ENCODE measurements at regions not wholly inside any gene's neighbourhood (a gene's known extent, or its start where the extent isn't known, plus 50 kb on each side); places are given as distances from the start of the nearest gene placed in this dataset.
A peak's percentile ranks its signal among the peaks of the same experiment; 100 is the strongest.

DNA sequence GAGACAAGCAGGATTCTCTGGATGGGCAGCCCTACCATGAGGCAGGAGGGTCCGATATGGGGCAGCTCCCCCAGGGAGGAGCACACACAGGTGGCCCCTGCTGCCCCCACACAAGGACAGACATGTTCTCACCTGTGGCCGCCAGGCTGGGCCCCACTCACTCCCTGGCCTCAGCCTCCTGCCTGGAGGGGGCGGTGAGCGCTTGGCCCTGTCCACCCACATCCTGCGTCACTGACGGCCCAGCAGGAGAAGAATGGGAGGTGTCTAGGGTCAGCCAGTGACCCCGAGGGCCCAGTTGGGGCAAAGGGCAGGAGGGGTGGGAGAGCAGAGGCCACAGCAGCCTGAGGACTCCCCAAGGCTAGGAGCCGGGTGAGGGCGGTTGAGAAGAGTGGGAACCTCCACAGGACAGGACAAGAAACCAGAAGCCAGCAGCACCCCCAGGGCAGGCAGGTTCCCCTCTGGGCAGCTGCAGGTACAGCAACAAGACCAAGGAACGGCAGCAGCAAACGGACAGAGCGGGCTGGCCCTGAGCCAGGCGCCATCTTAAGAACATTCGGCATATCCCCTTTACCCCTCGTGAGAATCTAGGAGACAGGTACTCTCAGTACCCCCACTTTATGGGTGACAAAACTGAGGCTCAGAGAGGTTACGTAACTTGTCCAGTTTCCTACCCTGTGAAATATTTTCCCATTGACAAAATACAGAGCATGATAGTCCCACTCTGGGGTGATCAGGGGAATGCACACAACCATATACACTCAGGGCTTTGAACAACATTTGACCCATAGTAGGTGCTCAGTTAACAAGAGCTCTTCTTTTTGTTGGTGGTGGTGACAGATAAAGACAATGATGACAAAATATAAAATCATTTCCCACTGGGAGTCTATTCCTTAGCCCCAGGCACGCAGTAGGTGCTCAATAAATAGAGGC is 74.3 kb downstream of the NCOR2 start:
- H4K20me1 ChIP-seq (ENCODE audit: control insufficient read depth, insufficient read depth, insufficient read length): no peaks in the 10 kb centered on the region
- DNase-seq: no peak
- WGBS (ENCODE audit: extremely low coverage, insufficient read length, low lambda C conversion rate): no CpG with 5 or more reads among the region's 17 CpGs

More for the DNA sequence above, 74.3 kb downstream of the NCOR2 start:
- Histone ChIP-seq H2BK120ac (ENCODE audit: low read depth, low read length, poor library complexity, severe bottlenecking) (no peak overlapping the region), H3K4me2 (ENCODE audit: insufficient read depth, insufficient read length, low read length) (no peak overlapping the region), H3K4me1 (ENCODE audit: insufficient read depth, low read length) (no peaks in the 10 kb centered on the region; the same call in 1 of the 2 replicates), H3K79me1 (ENCODE audit: insufficient read depth, low read depth, low read length, poor library complexity, severe bottlenecking) (peaks cover 10% of the 10 kb centered on the region), H4K91ac (ENCODE audit: insufficient read length, low read depth, low read length) (no peak overlapping the region), H3K4ac (ENCODE audit: low read depth, low read length) (no peak overlapping the region), H3K27ac (ENCODE audit: insufficient read length, low read depth, low read length) (no peak overlapping the region), H4K8ac (replicated peaks; ENCODE audit: insufficient read length, low read depth, low read length) (no peak overlapping the region), H2BK12ac (ENCODE audit: insufficient read length, low read depth, low read length) (no peak overlapping the region), H3K23ac (ENCODE audit: insufficient read length, low read depth, low read length) (no peak overlapping the region), H3K56ac (ENCODE audit: insufficient read length, low read depth, low read length) (no peak overlapping the region), H3K18ac (ENCODE audit: insufficient read length, low read depth, low read length) (peak overlapping the region; percentile 3), H3K9ac (ENCODE audit: extremely low read depth, insufficient read length, low read length) (no peak overlapping the region), H2AK5ac (ENCODE audit: insufficient read length, low read length) (no peak overlapping the region), H2BK20ac (ENCODE audit: low read depth, low read length, poor library complexity, severe bottlenecking) (no peak overlapping the region), H3K14ac (ENCODE audit: insufficient read depth, low read length) (no peak overlapping the region; the same call in 1 of the 2 replicates), H3K23me2 (ENCODE audit: insufficient read length, low read depth, low read length, poor library complexity, severe bottlenecking) (no peaks in the 10 kb centered on the region), H2BK15ac (ENCODE audit: low read depth, low read length) (no peak overlapping the region), H3K79me2 (ENCODE audit: insufficient read depth, low read length) (peaks cover 19% of the 10 kb centered on the region; the same call in 1 of the 2 replicates), H3K27me3 (ENCODE audit: insufficient read depth, low read length) (no peaks in the 10 kb centered on the region), H2BK5ac (ENCODE audit: insufficient read length, low read length) (no peak overlapping the region), H2AFZ (ENCODE audit: low read length) (no peak overlapping the region), H4K5ac (ENCODE audit: insufficient read length, low read depth, low read length) (no peak overlapping the region), H3K9me3 (ENCODE audit: control insufficient read depth, low read depth, low read length) (no peaks in the 10 kb centered on the region), H3T11ph (ENCODE audit: low read length) (no peak overlapping the region)
- H3K4me3 Mint-ChIP-seq: no peak overlapping the region
- H3K36me3 Mint-ChIP-seq (ENCODE audit: insufficient read depth in 1 of 3, low read depth in 3 of 3): peaks cover 0 to 24% (median 22%) of the 10 kb centered on the region in 3 experiments; a peak in 5 of 7 replicates
- H3K4me1 Mint-ChIP-seq: peaks cover 13 to 15% of the 10 kb centered on the region in 2 experiments
- TF ChIP-seq CTCF (conservative IDR thresholded peaks at IDR 0.05): no peak
- H3K27me3 Mint-ChIP-seq (ENCODE audit: low read depth): peaks cover 4% of the 10 kb centered on the region
- peak overlapping the region; percentile 58 to 87 (median 83); a peak in 3 of 7 replicates for H3K27ac Mint-ChIP-seq
- no peaks in the 10 kb centered on the region for H3K9me3 Mint-ChIP-seq

Data from H9 (cell line).